HG02610 (cell line): ENCODE measurements at regions not wholly inside any gene's neighbourhood (a gene's known extent, or its start where the extent isn't known, plus 50 kb on each side); places are given as distances from the start of the nearest gene placed in this dataset.

Experiments
- ATAC-seq: cut with Tn5 transposase; IDR thresholded peaks from one replicate; pipeline ENCODE4 v1.9.1; 2021; ENCODE audit warnings: mild to moderate bottlenecking, moderate library complexity; ENCODE audit not compliant: unreplicated experiment

DNA sequence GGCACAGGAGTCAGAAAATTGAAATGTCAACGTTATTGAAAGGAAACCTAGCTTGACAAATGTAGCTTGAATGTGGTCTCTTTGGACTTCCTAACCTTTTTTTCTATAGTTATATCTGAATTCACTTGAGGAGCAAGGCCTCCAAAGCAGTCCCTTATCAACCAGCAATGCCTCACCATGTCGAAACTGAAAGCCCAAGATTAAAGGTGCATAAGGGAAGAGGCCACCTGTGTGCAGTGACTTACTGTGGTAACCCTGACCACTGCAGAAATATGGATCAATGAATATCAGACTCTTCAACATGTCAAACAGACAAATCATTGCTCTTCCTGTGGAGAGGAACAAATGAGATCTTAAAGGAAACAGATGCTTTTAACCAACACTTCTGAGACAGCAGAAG is 95.0 kb upstream of the GIMD1 start:
- no peak for ATAC-seq

- ATAC-seq = no peak
These were observed 86.0 kb upstream of the GIMD1 start for GRCh38 chr4:106454581-106454980.

- ATAC-seq = no peak
These were observed 85.4 kb upstream of the GIMD1 start for GRCh38 chr4:106454021-106454420.

DNA sequence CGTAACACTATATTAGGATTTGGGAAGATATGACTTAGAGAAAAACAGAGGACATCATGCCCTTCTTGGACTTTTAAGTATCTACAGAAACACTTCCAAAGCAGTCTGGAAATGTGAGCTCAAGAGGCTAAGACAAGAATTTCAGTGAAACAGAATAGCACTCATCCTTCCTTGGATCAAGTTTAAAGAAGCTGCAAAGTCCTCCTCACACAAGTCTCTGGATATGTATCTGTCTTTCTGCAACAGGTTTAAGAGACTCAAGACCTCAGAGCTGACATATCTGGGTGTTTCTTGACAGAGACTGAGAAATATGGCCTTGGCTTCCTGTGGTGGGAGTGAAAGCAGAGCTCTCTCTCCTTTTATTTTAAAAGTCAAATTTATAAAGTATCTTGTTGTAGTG is 82.5 kb upstream of the GIMD1 start:
- no peak for ATAC-seq

DNA sequence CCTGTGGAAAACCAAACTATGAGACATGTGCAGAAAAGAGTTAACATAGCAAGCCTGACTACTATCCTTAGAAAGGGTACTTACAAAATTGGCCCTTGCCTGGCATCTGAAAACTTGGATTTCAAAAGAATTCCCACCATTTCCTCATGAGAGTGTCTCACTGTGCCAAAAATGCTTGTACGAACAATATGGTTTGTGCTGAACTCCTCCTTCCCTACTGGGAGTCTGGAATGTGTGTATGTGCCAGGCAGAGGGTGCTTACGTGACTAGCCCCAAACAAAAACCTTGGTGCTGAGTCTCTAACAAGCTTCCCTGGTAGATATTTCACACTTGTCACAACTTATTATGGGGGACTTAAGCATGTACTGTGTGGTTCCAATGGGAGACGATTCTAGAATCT is 81.7 kb upstream of the GIMD1 start:
- no peak for ATAC-seq

GRCh38 chr4:106444557-106444956 is 76.0 kb upstream of the GIMD1 start:
- ATAC-seq = no peak

DNA sequence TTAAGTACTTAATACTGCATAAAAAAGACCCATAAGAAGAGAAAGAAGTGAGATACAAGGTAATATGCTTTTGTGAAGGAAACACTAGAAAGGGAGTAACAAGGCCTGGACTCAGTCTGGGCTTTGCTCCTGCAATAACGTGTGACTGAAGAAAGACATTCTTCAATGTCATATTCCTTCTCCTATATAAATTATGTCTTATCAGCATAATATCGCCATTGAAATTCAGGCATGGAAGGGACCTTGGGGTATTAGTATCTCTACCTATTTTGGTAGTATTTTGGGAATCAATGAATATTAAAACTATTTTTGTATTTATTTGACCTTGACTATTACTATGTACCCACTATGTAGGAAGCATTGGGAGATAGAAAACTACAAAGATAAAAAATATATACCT is 62.2 kb upstream of the GIMD1 start:
- no peak for ATAC-seq

DNA sequence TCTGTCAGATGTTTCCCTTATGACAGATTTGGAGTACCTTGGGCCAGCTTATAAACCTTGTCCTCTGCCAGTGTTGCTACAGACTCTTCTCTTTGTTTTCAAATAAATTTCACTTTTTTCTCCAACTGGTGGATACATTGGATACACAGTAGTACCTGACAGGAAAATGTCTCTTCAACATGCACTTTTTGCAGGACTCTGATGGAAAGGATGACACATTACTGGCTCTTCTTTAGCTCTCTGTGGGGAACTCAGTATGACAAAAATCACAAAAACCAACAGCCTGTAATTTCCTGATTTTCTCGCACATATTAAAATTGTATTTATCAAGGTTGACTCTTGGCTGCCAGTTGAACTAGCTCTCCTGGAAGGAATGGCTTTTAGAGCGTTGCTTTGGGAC is 61.3 kb upstream of the GIMD1 start:
- no peak for ATAC-seq

GRCh38 chr4:106426069-106426468 is 57.5 kb upstream of the GIMD1 start:
- no peak for ATAC-seq

DNA sequence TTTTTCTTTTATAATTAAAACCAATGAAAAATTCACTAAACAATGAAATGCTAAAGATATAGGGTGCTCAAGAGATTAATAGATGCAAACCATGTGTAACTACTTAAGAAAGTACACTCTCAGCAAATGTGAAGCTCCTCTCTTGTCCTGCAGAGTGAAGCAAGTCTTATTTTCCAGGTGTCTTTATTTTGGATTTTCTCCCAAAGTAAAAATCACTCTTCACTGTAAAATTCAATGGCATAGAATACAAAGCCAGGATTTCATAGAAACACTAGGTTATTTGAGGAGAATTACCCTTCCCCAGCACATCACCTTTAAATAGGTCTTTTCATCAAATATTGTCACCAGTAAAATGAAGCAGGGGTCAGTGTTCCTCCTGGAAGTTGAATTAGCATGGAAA is 57.0 kb upstream of the GIMD1 start:
- no peak for ATAC-seq

DNA sequence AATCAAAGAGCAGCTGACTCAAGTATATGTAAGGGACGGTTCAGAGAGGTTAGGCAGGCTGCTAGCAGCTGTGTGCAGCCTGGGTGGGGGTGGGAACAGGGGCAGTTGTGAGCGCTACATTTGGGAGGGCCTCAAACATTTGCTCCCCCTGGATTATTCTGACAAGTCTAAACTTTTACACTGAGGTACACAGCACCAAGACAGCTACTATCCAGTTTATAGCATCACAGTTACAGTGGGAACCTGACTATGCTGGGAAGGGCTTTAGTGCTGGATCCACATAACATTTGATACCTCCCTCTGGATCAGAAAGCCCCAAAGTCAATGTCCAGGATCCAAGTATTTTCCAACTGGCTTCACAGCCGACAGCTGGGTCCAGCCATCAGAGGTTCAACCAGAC is 55.8 kb upstream of the GIMD1 start:
- no peak for ATAC-seq

GRCh38 chr4:106423791-106424190 is 55.2 kb upstream of the GIMD1 start:
- ATAC-seq = no peak

- ATAC-seq = no peak
These were observed 54.2 kb upstream of the GIMD1 start for GRCh38 chr4:106422766-106423165.

- no peak for ATAC-seq
These were observed 53.1 kb upstream of the GIMD1 start for GRCh38 chr4:106421441-106422296.

DNA sequence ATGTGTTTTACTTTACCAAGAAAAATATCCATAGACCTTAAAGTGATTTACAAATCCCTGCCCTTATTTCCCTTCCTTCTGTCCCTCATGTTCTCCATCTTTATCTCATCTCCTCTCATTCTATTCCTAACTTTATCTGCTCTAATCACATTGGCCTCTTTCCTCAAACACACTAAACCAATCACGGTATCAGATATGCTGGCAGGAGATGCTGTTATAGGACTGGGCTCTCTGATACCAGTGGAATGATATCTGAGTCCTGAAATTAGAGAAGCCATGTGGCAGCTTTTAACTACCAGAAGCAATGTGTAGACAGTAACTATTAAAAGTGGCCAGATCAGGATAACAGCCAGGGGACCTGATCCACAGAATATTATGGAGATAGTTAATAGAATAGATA is 49.9 kb upstream of the GIMD1 start:
- ATAC-seq = no peak
